Endothelial cell of umbilical vein (primary cell): ENCODE measurements at regions not wholly inside any gene's neighbourhood (a gene's known extent, or its start where the extent isn't known, plus 50 kb on each side); places are given as distances from the start of the nearest gene placed in this dataset.

Experiments used
- BruUV-seq: library from RNA; stranded (reverse); fragments of 400-500 nt; replicated peaks from 2 replicates; lab custom pipeline; 2021; lab: Mats Ljungman, UMichigan
- CTCF ChIA-PET: fragments of 300-600, 350-600 bp; sonication (Branson Sonifier 250); formaldehyde crosslinking; loops from one replicate; lab custom pipeline; 2021; ENCODE audit warnings: antibody characterized with exemption, inconsistent platforms; lab: Charles Lee
- POLR2A ChIA-PET: fragments of 300-600, 350-600 bp; sonication (Branson Sonifier 250); formaldehyde crosslinking; loops from one replicate; lab custom pipeline; 2021; ENCODE audit warnings: antibody characterized with exemption, inconsistent platforms; lab: Charles Lee
- DNase-seq: peaks from one replicate; pipeline ENCODE4 v3.0.0-alpha.2; 2011; ENCODE audit warnings: low read depth, low spot score
- FAIRE-seq: peaks from 2 replicates; lab custom pipeline; 2011; peaks lifted over from hg19 to GRCh38; lab: Jason Lieb, UNC
- H2AFZ ChIP-seq: 2 replicates; pipeline ENCODE4 v1.6.0; 2012; ENCODE audit warnings: low read depth, low read length, control low read depth, inconsistent platforms
- H3K27ac ChIP-seq: 2 replicates; pipeline ENCODE4 v1.5.1; 2011; ENCODE audit warnings: low read depth, mild to moderate bottlenecking, control low read depth, low read length, moderate library complexity; ENCODE audit not compliant: insufficient read depth
- H3K27me3 ChIP-seq, 2 experiments: 2 replicates each; pipeline versions ENCODE4 v1.6.0 to v1.6.1; 2011; ENCODE audit warnings: low read length in 2 of 2, mixed read lengths in 1 of 2; ENCODE audit not compliant: control insufficient read depth in 2 of 2, insufficient read depth in 2 of 2
- H3K36me3 ChIP-seq, 2 experiments: 2 replicates in 1 of 2; 3 replicates in 1 of 2; pipeline ENCODE4 v1.5.1; 2011; ENCODE audit warnings: low read length in 2 of 2, mild to moderate bottlenecking in 1 of 2, moderate library complexity in 1 of 2; ENCODE audit not compliant: control insufficient read depth in 2 of 2, insufficient read depth in 2 of 2; ENCODE audit errors: extremely low read depth in 1 of 2
- H3K4me1 ChIP-seq: 3 replicates; pipeline ENCODE4 v1.5.1; 2011; ENCODE audit warnings: mild to moderate bottlenecking, low read length; ENCODE audit not compliant: control insufficient read depth, insufficient read depth; ENCODE audit errors: extremely low read depth
- H3K4me2 ChIP-seq: 2 replicates; pipeline ENCODE4 v1.6.1; 2011; ENCODE audit warnings: low read length, control low read depth, mixed read lengths; ENCODE audit not compliant: insufficient read depth
- H3K4me3 ChIP-seq, 3 experiments: fragments of 200-600 bp in 1 of 3; sonication (generic), shearing (Covaris generic) in 1 of 3; replicated peaks in 1 of 3; 2 replicates each; pipeline ENCODE4 v1.5.1; 2011 to 2016; ENCODE audit warnings: control low read depth in 3 of 3, low read length in 3 of 3, mild to moderate bottlenecking in 2 of 3, inconsistent platforms in 1 of 3, low read depth in 1 of 3, moderate library complexity in 1 of 3; ENCODE audit not compliant: insufficient read depth in 1 of 3
- H3K79me2 ChIP-seq: 2 replicates; pipeline ENCODE4 v1.6.0; 2012; ENCODE audit warnings: low read length, inconsistent platforms; ENCODE audit not compliant: control insufficient read depth, insufficient read depth
- H3K9ac ChIP-seq: replicated peaks from 2 replicates; pipeline ENCODE3; 2011; ENCODE audit warnings: low read length, control low read depth; ENCODE audit not compliant: insufficient read depth; ENCODE audit errors: extremely low read depth
- H3K9me1 ChIP-seq: replicated peaks from 3 replicates; pipeline ENCODE4 v1.6.0; 2011; ENCODE audit warnings: mild to moderate bottlenecking, low read length; ENCODE audit not compliant: control insufficient read depth, insufficient read depth; ENCODE audit errors: extremely low read depth
- H3K9me3 ChIP-seq: replicated peaks from 2 replicates; pipeline ENCODE4 v1.5.1; 2012; ENCODE audit warnings: low read length, inconsistent platforms; ENCODE audit not compliant: control insufficient read depth, insufficient read depth
- H4K20me1 ChIP-seq: replicated peaks from 2 replicates; pipeline ENCODE3; 2011; ENCODE audit warnings: mild to moderate bottlenecking, low read length; ENCODE audit not compliant: control insufficient read depth, insufficient read depth; ENCODE audit errors: extremely low read depth
- CTCF ChIP-seq, 2 donors: IDR thresholded peaks; 1 replicate in 1 of 2; 2 replicates in 1 of 2; pipeline ENCODE4 v1.5.1; 2011; ENCODE audit warnings: low read length in 2 of 2, mild to moderate bottlenecking in 2 of 2, moderate library complexity in 2 of 2, control low read depth in 1 of 2, inconsistent platforms in 1 of 2, low read depth in 1 of 2; ENCODE audit not compliant: insufficient read depth in 1 of 2; ENCODE audit errors: extremely low read depth in 1 of 2
- EZH2 ChIP-seq: IDR thresholded peaks from 2 replicates; pipeline ENCODE4 v1.6.1; 2012; ENCODE audit warnings: borderline replicate concordance, low read depth, mild to moderate bottlenecking, moderate library complexity, low read length, inconsistent platforms; ENCODE audit not compliant: severe bottlenecking
- FOS ChIP-seq: IDR thresholded peaks from 2 replicates; pipeline ENCODE4 v1.6.1; 2011; ENCODE audit warnings: mild to moderate bottlenecking, low read length, moderate library complexity, borderline replicate concordance; ENCODE audit not compliant: insufficient read depth
- GATA2 ChIP-seq: IDR thresholded peaks from 2 replicates; pipeline ENCODE4 v1.7.0; 2011; ENCODE audit warnings: low read depth, mild to moderate bottlenecking, moderate library complexity, mixed read lengths, low read length; ENCODE audit not compliant: insufficient read length, insufficient read depth
- JUN ChIP-seq: IDR thresholded peaks from 2 replicates; pipeline ENCODE4 v1.6.1; 2011; ENCODE audit warnings: borderline replicate concordance, low read depth; ENCODE audit not compliant: insufficient read length, insufficient read depth
- MAX ChIP-seq: IDR thresholded peaks from 2 replicates; pipeline ENCODE4 v1.6.1; 2011; ENCODE audit not compliant: insufficient read depth, insufficient read length
- MYC ChIP-seq: IDR thresholded peaks from one replicate; pipeline ENCODE4 v1.6.1; 2011; ENCODE audit warnings: mild to moderate bottlenecking, low read depth, low read length
- POLR2A ChIP-seq: IDR thresholded peaks from 2 replicates; pipeline ENCODE4 v1.6.1; 2012; ENCODE audit warnings: low read depth, mild to moderate bottlenecking, control low read depth, low read length
- POLR2AphosphoS5 ChIP-seq: IDR thresholded peaks from 2 replicates; pipeline ENCODE4 v1.6.1; 2012; ENCODE audit warnings: low read depth, mild to moderate bottlenecking, control low read depth, low read length, moderate library complexity; ENCODE audit not compliant: insufficient read depth
- dilution Hi-C: fragments of 300-500 bp; cut with MboI; formaldehyde crosslinking; loops from one replicate; pipeline ENCODE4 v1.15.0; 2019; ENCODE audit warnings: low sequenced_read_pairs; ENCODE audit not compliant: extremely low pct_ligation_motif_present
- intact Hi-C: fragments of 100-400 bp; cut with micrococcal nuclease; formaldehyde crosslinking; loops from one replicate; pipeline ENCODE4 v1.10.0; 2022

- intact Hi-C loops = no loop called here
- H3K9me1 ChIP-seq = peaks cover 2% of the 10 kb centered on the region
- H3K79me2 ChIP-seq = no peaks in the 10 kb centered on the region
- TF ChIP-seq POLR2A (no peak), MYC (no peak), MAX (no peak), POLR2AphosphoS5 (no peak), JUN (no peak), FOS (no peak), GATA2 (no peak), CTCF (IDR thresholded peaks at IDR 0.05; ENCODE audit: extremely low read depth in 1 of 2, insufficient read depth in 1 of 2, low read depth in 1 of 2, low read length in 2 of 2) (no peak), EZH2 (no peak)
- no peak overlapping the region for H3K9ac ChIP-seq
- BruUV-seq = no TSS peak
- FAIRE-seq (no peak), DNase-seq (no peak)
- POLR2A ChIA-PET = no interaction called here
- dilution Hi-C loops = no loop called here
- CTCF ChIA-PET = interaction anchor here (1.2 kb wide), 1 partner anchor 34 kb away, joined by 3 read pairs; no protein-coding TSS in a partner anchor
- no peaks in the 10 kb centered on the region for H4K20me1 ChIP-seq
- no peaks in the 10 kb centered on the region for H3K4me1 ChIP-seq
- H3K27ac ChIP-seq = no peak overlapping the region
- H3K9me3 ChIP-seq = no peaks in the 10 kb centered on the region
- H3K4me3 ChIP-seq = no peak overlapping the region
- H2AFZ ChIP-seq = no peak overlapping the region
- no peak overlapping the region for H3K4me2 ChIP-seq
- H3K36me3 ChIP-seq = no peaks in the 10 kb centered on the region
- H3K27me3 ChIP-seq = no peaks in the 10 kb centered on the region
These were observed 295.4 kb downstream of the ZEB2 start for GRCh38 chr2:144224472-144224871.
